ENCODE measurements at regions not wholly inside any gene's neighbourhood (a gene's known extent, or its start where the extent isn't known, plus 50 kb on each side); places are given as distances from the start of the nearest gene placed in this dataset.

DNA sequence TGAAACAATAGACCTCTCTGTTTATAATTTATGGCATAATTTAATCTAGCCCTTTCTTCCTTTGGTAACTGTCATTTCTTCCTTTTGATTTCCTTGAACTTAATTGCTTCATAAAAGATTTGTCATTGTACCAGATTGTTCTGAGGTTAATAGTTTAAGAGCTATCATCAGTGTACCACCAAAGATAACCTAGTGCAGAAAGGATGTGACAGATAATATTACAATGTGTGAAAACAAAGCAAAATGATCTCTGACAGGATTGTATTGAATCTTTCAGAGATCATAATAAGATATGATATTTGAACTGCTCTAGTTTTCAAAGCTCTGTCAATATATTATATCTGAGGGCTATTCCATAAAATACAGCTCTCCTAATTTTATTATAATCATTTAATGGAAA lies 132.1 kb upstream of the PTCHD4 start:
- H3K27ac ChIP-seq (ENCODE audit: insufficient read length, low read depth, low read length), result no peak overlapping the region
- H3K36me3 Mint-ChIP-seq (ENCODE audit: insufficient read depth in 1 of 3, low read depth in 3 of 3), result no peaks in the 10 kb centered on the region; a peak in 1 of 7 replicates
- no peak for DNase-seq
- no peak for TF ChIP-seq CTCF (conservative IDR thresholded peaks at IDR 0.05)
- H3K4me2 ChIP-seq (ENCODE audit: insufficient read depth, insufficient read length, low read length), result no peak overlapping the region
- no peak overlapping the region for H4K5ac ChIP-seq (ENCODE audit: insufficient read length, low read depth, low read length)
- H2BK20ac ChIP-seq (ENCODE audit: low read depth, low read length, poor library complexity, severe bottlenecking), result no peak overlapping the region
- H3K23ac ChIP-seq (ENCODE audit: insufficient read length, low read depth, low read length), result no peak overlapping the region
- H3K4me1 ChIP-seq (ENCODE audit: insufficient read depth, low read length), result no peaks in the 10 kb centered on the region
- H2BK5ac ChIP-seq (ENCODE audit: insufficient read length, low read length), result no peak overlapping the region
- H3K9me3 Mint-ChIP-seq, result no peaks in the 10 kb centered on the region; a peak in 1 of 5 replicates
- no peaks in the 10 kb centered on the region for H3K79me1 ChIP-seq (ENCODE audit: insufficient read depth, low read depth, low read length, poor library complexity, severe bottlenecking)
- H3K79me2 ChIP-seq (ENCODE audit: insufficient read depth, low read length), result no peaks in the 10 kb centered on the region
- H3K4me3 Mint-ChIP-seq, result no peak overlapping the region
- no peak overlapping the region for H3T11ph ChIP-seq (ENCODE audit: low read length)
- H4K91ac ChIP-seq (ENCODE audit: insufficient read length, low read depth, low read length), result no peak overlapping the region
- no peak overlapping the region for H4K8ac ChIP-seq (replicated peaks; ENCODE audit: insufficient read length, low read depth, low read length)
- H3K4ac ChIP-seq (ENCODE audit: low read depth, low read length), result no peak overlapping the region
- no peaks in the 10 kb centered on the region for H4K20me1 ChIP-seq (ENCODE audit: control insufficient read depth, insufficient read depth, insufficient read length)
- H2BK120ac ChIP-seq (ENCODE audit: low read depth, low read length, poor library complexity, severe bottlenecking), result no peak overlapping the region
- H2AFZ ChIP-seq (ENCODE audit: low read length), result no peak overlapping the region
- H3K14ac ChIP-seq (ENCODE audit: insufficient read depth, low read length), result no peak overlapping the region
- H3K9me3 ChIP-seq (ENCODE audit: control insufficient read depth, low read depth, low read length), result no peaks in the 10 kb centered on the region
- no peaks in the 10 kb centered on the region for H3K23me2 ChIP-seq (ENCODE audit: insufficient read length, low read depth, low read length, poor library complexity, severe bottlenecking)
- no peak overlapping the region for H3K9ac ChIP-seq (ENCODE audit: extremely low read depth, insufficient read length, low read length)
- H3K27me3 Mint-ChIP-seq (ENCODE audit: low read depth), result no peaks in the 10 kb centered on the region
- H3K27ac Mint-ChIP-seq, result no peak overlapping the region
- no peak overlapping the region for H3K18ac ChIP-seq (ENCODE audit: insufficient read length, low read depth, low read length)
- no peak overlapping the region for H3K56ac ChIP-seq (ENCODE audit: insufficient read length, low read depth, low read length)
- H3K27me3 ChIP-seq (ENCODE audit: insufficient read depth, low read length), result no peaks in the 10 kb centered on the region
- H2BK12ac ChIP-seq (ENCODE audit: insufficient read length, low read depth, low read length), result no peak overlapping the region
- no peak overlapping the region for H2BK15ac ChIP-seq (ENCODE audit: low read depth, low read length)
- H3K4me1 Mint-ChIP-seq, result peaks cover 7 to 15% of the 10 kb centered on the region in 2 experiments; a peak in 3 of 4 replicates
- H2AK5ac ChIP-seq (ENCODE audit: insufficient read length, low read length), result no peak overlapping the region

Data from H9 (cell line).